GM20000 (cell line): ENCODE measurements at regions not wholly inside any gene's neighbourhood (a gene's known extent, or its start where the extent isn't known, plus 50 kb on each side); places are given as distances from the start of the nearest gene placed in this dataset.

Experiments
- DNase-seq: peaks from one replicate; pipeline ENCODE4 v3.0.0; 2012; ENCODE audit warnings: low spot score
- CTCF ChIP-seq: IDR thresholded peaks from 2 replicates; pipeline ENCODE4 v1.5.1; 2012; ENCODE audit warnings: mild to moderate bottlenecking, control low read depth; ENCODE audit errors: extremely low read depth, missing control alignments

- no peak for TF ChIP-seq CTCF
- no peak for DNase-seq
Observed at GRCh38 chr17:79164913-79165695, 90.5 kb downstream of the ENGASE start.

DNA sequence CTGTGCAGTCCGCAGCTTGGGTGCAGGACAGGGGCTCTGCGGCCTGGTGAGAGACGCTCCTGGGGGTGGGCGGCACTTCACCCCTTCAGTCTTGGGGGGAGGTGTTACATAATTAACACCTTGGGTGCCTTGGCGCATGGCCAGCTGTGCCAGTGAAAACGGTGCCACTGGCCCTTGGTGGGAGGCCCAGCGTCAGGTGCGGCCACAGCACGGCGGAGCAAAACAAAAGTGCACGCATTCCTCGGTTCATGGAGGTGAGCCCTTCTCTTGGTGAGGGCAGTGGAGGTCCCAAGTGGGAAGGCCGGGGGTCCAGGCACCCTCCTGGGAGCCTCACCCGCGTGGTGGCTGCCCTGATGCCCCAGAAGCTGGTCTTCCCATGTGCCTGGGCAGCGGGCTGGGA, 89.8 kb downstream of the ENGASE start:
- DNase-seq = no peak
- TF ChIP-seq CTCF = no peak

- no peak for DNase-seq
- TF ChIP-seq CTCF = no peak
Observed at GRCh38 chr17:79163071-79163470, 88.4 kb downstream of the ENGASE start.

DNA sequence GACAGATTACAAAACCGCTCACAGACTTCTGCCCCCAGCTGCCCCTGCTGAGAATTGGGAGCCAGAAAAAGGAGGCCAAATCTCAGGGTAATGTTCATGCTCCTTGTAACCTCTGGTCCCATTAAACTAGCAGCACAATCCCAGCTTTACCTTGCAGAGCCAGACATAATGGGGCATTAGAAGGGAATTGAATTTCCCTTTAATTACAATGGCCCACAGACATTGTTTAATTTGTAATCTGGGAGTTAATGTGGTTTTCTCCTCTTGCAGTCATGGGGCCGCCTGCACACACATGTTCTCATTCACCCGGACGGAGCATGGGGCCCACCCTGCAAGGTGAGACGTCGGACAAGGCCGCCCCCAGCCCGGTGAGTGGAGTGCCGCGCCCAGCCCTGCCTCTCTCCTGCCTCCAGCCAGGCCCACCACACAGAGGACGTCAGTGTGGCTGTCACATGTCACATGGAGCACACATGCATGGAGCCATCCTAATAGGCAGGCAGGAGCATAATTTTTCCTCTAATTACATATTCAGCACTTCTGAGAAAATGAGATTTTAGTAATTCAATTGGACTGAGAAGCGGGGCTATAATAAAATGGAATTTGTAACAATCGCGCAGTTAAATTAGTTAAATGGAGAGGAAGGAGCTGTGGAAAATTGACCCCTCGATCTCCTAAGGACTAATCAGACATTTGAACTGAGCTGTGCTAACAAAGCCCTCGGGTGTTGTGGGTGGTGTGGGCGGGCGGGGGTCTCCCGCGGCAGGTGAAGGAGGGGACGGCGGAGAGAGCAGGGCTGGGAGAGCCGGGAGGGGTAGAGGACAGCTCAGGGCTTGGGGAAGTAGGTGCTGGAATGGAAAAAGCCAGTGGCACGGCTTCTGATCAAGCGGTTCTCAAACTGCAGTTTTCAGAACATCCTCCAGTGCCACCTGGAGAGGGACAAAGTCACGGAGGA, 87.7 kb downstream of the ENGASE start:
- no peak for TF ChIP-seq CTCF
- no peak for DNase-seq

DNA sequence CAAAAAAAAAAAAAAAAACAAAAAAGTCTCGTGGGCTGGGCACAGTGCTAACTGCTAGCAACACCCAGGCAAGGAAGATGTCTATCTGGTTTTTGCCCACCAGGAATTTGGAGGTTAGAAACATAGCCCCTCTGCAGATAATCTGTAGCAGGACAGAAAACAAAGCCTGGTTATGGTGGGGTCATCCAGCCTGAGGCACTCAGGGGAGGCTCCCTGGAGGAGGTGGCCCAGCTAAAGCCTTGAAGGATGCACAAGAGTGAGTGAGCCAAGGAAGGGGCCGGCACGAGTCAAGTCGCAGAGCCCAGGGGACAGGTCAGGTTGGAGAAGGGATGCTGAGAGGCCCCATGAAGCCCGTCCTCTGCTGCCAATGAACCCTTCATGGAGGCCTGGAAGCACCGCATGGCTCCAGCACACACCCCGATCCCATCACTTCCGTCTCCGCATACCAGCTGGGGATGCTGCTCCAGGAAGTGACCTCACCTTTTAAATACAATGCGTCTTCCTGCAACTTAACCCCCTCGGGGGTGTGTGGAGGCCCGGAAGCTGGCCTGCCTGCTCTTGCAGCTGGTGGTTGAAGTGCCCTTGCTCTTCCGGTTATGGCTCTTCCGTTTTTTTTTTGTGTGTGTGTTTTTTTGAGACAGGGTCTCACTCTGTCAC, 86.5 kb downstream of the ENGASE start:
- no peak for TF ChIP-seq CTCF
- DNase-seq = no peak

GRCh38 chr17:79159926-79160325, 85.3 kb downstream of the ENGASE start:
- no peak for DNase-seq
- TF ChIP-seq CTCF = no peak

DNA sequence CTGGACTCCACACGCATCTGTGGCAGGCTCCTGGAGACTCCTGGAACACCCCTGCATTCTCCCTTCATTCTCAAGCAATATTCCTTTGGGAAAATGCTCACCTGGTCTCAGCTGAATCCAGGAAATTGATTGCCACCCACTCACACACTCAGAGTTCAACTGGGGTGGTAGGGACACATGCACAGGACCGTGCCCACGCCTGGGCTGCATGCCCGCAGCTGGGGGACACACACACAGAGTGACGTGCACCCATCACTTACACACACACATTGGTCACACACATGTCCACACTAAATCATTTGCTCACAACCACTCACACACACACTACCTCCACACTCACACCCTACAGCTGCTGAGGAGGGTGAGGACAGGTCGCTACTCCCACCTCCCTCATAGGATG, 84.8 kb downstream of the ENGASE start:
- no peak for DNase-seq
- TF ChIP-seq CTCF = no peak
